ENCODE measurements at regions not wholly inside any gene's neighbourhood (a gene's known extent, or its start where the extent isn't known, plus 50 kb on each side); places are given as distances from the start of the nearest gene placed in this dataset.

DNA sequence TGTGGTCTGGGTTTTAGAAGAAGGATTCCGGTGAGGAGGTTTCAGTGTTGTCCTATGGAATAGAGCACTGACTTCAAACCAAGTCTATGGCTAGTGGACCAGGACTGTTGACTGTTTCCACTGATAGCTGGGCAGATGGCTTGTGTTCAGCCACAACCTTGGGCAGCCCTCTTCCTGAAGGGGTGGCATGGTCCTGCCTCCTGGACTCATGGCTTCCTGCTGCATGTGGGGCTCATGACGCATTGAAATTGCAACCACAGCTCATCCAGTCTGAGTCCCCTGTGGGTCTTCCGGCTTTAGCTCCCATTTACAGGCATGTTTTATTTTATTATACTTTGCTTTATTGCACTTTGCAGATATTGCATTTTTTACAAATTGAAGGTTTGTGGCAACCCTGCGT is 105.0 kb downstream of the B3GNT2 start:
- intact Hi-C loops (cut with DNase I; ENCODE audit: low total_unique reads) = no loop called here
- H3K27ac ChIP-seq = no peak overlapping the region
- H3K4me1 ChIP-seq = peaks cover 12 to 42% (median 23%) of the 10 kb centered on the region in 4 donors
- no peaks in the 10 kb centered on the region for H3K36me3 ChIP-seq
- H3K4me3 ChIP-seq = no peak overlapping the region
- no peaks in the 10 kb centered on the region for H3K9me3 ChIP-seq
- TF ChIP-seq EP300 (IDR thresholded peaks at IDR 0.05) (no peak), POLR2A (IDR thresholded peaks at IDR 0.05) (no peak), POLR2AphosphoS5 (IDR thresholded peaks at IDR 0.05) (no peak)
- TF ChIP-seq, protein P1, sequence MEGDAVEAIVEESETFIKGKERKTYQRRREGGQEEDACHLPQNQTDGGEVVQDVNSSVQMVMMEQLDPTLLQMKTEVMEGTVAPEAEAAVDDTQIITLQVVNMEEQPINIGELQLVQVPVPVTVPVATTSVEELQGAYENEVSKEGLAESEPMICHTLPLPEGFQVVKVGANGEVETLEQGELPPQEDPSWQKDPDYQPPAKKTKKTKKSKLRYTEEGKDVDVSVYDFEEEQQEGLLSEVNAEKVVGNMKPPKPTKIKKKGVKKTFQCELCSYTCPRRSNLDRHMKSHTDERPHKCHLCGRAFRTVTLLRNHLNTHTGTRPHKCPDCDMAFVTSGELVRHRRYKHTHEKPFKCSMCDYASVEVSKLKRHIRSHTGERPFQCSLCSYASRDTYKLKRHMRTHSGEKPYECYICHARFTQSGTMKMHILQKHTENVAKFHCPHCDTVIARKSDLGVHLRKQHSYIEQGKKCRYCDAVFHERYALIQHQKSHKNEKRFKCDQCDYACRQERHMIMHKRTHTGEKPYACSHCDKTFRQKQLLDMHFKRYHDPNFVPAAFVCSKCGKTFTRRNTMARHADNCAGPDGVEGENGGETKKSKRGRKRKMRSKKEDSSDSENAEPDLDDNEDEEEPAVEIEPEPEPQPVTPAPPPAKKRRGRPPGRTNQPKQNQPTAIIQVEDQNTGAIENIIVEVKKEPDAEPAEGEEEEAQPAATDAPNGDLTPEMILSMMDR (IDR thresholded peaks at IDR 0.05) = no peak
- no peak for DNase-seq
- H3K27me3 ChIP-seq = no peaks in the 10 kb centered on the region
- WGBS, 5 donors = 82 to 88% (median 86%) methylated on average over 4 of the region's 4 CpGs

DNA sequence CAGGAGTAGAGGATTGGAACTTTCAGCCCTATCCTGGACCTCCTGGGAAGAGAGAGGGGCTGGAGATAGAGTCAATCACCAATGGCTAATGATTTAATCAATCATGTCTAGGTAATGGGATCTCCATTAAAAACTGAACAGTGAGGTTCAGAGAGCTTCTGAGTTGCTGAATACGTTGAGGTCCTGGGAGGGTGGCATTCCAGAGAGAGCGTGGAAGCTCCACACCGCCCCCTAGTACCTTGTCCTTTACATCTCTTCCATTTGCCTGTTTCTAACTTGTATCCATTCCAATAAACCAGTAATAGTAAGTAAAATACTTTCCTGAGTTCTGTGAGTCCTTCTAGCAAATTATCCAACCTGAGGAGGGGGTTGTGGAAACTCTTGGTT is 101.7 kb downstream of the B3GNT2 start:
- intact Hi-C loops (cut with DNase I; ENCODE audit: low total_unique reads) = no loop called here
- 51 to 76% (median 68%) methylated on average over 3 of the region's 3 CpGs for WGBS, 5 donors

DNA sequence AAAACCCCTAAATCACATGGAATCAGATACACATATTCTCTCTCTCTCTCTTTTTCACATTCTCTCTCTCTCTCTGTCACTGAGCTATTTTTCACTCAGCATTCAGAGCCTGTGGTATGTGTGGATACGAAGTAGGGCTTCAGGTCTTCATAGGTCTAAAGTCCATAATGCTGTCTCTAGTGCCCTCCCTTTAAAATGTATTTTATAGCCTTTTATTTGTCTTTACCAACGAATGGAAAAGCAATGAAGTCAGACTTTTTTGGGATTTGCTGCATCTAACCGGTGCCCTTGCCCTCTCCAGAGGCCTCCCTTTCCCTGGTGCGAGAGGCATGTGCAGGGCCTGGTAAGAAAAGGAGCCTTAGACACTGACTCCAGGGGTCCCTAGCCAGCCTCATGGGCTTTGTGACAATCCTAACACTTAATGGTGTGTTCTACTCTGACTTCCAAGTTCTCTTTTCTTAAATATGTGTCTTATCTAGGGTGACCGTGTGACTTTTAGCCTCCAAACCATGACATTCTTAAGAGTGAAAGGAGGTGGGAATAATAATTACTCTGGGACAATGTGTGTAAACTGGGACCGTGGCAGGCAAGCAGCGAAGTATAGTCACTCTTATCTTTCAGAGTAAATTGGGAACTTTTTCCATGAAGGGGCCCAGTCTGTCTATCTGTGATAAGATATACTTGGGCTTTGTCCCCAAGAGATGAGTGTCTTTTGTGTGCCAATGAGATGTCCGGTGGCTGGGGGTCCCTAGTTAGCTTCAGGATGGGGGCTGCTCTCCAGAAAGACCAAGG is 101.1 kb downstream of the B3GNT2 start:
- Histone ChIP-seq H3K9me3 (no peaks in the 10 kb centered on the region), H3K4me1 (peaks cover 23 to 32% (median 28%) of the 10 kb centered on the region in 4 donors), H3K4me3 (no peak overlapping the region), H3K27ac (no peak overlapping the region), H3K27me3 (no peaks in the 10 kb centered on the region), H3K36me3 (no peaks in the 10 kb centered on the region)
- DNase-seq = no peak
- TF ChIP-seq POLR2A (IDR thresholded peaks at IDR 0.05) (no peak), EP300 (IDR thresholded peaks at IDR 0.05) (no peak), POLR2AphosphoS5 (IDR thresholded peaks at IDR 0.05) (no peak)
- TF ChIP-seq, protein P1 (IDR thresholded peaks at IDR 0.05) = no peak
- 40 to 67% (median 53%) methylated on average over 8 of the region's 8 CpGs for WGBS, 5 donors
- intact Hi-C loops (cut with DNase I; ENCODE audit: low total_unique reads) = no loop called here

More for the DNA sequence above, 101.7 kb downstream of the B3GNT2 start:
- Histone ChIP-seq H3K36me3 (no peaks in the 10 kb centered on the region), H3K9me3 (no peaks in the 10 kb centered on the region), H3K4me3 (no peak overlapping the region), H3K27ac (no peak overlapping the region), H3K27me3 (no peaks in the 10 kb centered on the region), H3K4me1 (peaks cover 17 to 30% (median 23%) of the 10 kb centered on the region in 4 donors)
- DNase-seq = no peak
- TF ChIP-seq POLR2A (IDR thresholded peaks at IDR 0.05) = no peak
- TF ChIP-seq, protein P1 (IDR thresholded peaks at IDR 0.05) = no peak

DNA sequence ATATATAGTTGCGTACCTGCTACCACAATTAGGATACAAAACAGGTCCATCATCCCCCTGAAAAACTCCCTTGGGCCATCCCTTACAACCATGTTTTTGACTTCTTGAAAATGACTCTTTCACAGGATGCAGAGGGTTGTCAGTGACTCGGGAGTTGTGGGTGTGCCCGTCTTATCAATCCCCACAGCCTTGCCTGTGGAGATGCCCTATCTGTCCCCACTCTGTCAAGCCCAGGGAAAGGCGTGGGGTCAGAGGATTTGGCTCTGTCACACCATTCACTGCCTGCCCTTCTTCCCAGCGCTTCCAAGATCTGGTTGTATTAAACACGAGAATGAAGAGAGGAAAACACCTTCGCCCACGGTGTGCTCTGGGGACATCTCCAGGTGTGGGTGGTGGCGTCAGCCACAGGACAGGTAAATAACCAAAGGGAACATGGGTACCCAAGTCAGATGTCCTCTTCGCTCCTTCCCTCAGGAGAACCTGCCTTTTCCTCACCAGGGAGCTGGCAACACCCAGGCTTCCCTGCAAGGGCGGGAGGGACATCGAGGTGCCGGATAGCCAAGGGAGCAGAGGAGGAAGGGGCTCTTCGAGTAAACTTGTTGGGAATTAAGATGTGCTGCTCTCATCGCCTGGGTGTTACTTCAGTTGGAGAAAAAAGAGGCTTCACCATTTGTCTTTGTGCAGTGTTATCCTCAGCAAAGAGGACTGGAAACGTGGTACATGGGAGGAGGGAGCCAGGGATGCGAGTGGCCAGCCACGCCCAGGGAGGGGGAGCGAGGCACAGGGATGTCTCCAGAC is 100.3 kb downstream of the B3GNT2 start:
- no peak overlapping the region for H3K4me3 ChIP-seq
- H3K36me3 ChIP-seq = no peaks in the 10 kb centered on the region
- WGBS, 5 donors = 81 to 88% (median 88%) methylated on average over 19 of the region's 19 CpGs
- H3K9me3 ChIP-seq = no peaks in the 10 kb centered on the region
- H3K27ac ChIP-seq = no peak overlapping the region
- DNase-seq = no peak
- H3K4me1 ChIP-seq = peaks cover 25 to 40% (median 33%) of the 10 kb centered on the region in 4 donors
- no peaks in the 10 kb centered on the region for H3K27me3 ChIP-seq
- intact Hi-C loops (cut with DNase I; ENCODE audit: low total_unique reads) = no loop called here
- TF ChIP-seq POLR2AphosphoS5 (IDR thresholded peaks at IDR 0.05) (no peak), EP300 (IDR thresholded peaks at IDR 0.05) (no peak), POLR2A (IDR thresholded peaks at IDR 0.05) (no peak)
- TF ChIP-seq, protein P1 (IDR thresholded peaks at IDR 0.05) = no peak

All from stomach (tissue), 8 donors.